Lower leg skin (tissue), 3 donors: ENCODE measurements at regions not wholly inside any gene's neighbourhood (a gene's known extent, or its start where the extent isn't known, plus 50 kb on each side); places are given as distances from the start of the nearest gene placed in this dataset.

Source experiments
- CTCF ChIP-seq, 3 donors: fragments of 450-650 bp; IDR thresholded peaks; one replicate each; pipeline ENCODE4 v1.5.1; 2016; ENCODE audit warnings: antibody characterized with exemption in 3 of 3, mild to moderate bottlenecking in 3 of 3, moderate library complexity in 2 of 3
- POLR2A ChIP-seq, 2 donors: fragments of 450-650 bp; IDR thresholded peaks; one replicate each; pipeline ENCODE4 v1.6.1; 2016 to 2017; ENCODE audit warnings: antibody characterized with exemption in 2 of 2, mild to moderate bottlenecking in 1 of 2, moderate library complexity in 1 of 2

- TF ChIP-seq POLR2A (IDR thresholded peaks at IDR 0.05) (no peak), CTCF (IDR thresholded peaks at IDR 0.05) (no peak)
Measured at GRCh38 chr11:97637701-97638100, 1247.9 kb downstream of the JRKL start.
